ENCODE measurements at regions not wholly inside any gene's neighbourhood (a gene's known extent, or its start where the extent isn't known, plus 50 kb on each side); places are given as distances from the start of the nearest gene placed in this dataset.

DNA sequence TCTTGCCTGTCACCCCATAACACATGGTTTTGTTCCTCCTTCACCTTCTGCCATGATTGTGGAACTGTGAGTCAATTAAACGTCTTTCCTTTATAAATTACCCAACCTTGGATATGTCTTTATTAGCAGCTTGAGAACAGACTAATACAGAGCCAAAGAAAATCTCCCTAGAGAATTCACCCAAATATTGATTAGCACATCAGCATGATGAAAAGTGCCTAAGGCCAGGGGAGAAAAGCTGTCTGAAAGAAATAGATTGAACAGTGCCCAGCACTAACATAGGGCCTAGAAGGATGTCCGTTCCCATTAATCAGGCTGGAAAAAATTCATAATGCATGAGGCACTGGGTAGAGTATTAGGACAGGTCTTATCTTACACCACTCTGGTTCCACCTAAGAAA lies 111.9 kb upstream of the CALN1 start:
- DNase-seq (ENCODE audit: low spot score) = no peak

DNA sequence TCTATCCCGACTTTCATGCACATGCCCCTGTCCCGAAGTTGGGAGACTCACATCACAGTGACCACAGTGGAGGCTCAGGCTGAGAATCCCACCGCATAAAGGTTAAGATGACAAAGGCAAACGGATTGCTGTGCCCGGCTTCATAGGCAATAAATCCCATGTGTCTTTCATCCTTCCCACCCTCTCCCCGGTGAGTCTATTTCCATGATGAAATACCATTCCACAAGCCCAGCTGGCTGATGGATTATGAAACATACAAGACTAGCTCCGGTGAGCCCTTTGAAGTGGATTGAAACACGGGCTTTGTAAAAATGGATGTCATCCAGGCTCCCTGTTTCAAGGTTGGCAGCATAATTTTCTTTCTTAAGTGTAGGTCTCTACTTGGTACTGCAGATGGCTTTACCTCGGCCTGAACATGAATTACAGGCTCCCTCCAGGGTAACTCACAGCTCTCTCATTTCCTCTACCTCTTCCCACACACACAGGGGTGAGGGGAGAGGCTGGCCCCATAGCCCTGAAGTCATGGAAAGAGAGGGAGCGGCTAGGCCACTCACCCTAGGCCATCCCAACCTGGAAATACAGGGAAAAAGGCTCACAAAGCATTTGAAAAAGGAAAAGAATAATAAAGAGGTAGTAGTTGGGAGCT lies 92.0 kb upstream of the CALN1 start:
- DNase-seq (ENCODE audit: low spot score) = no peak

DNA sequence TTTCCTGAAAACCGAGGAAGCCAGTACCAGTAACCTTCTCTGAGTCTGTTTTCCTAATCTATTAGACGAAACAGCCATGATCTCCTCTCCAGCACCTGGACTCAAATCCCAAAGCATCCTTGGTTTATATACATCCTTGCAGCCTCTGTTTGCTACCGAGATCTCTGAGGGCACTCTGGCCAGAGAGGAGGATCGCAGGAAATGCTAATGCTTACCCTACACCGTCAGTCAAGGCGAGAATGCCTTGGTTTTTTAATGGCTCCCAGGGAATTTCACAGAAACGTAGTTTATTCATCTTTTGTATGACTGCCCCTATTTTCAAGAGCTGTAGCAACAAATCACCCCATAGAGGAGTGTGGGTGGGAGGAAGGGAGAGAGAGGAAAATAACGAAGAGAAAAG lies 91.5 kb upstream of the CALN1 start:
- DNase-seq (ENCODE audit: low spot score) = no peak

GRCh38 chr7:72494807-72495206 lies 82.7 kb upstream of the CALN1 start:
- no peak for DNase-seq (ENCODE audit: low spot score)

- peak; percentile 78 for DNase-seq (ENCODE audit: low spot score)
These were observed 81.9 kb upstream of the CALN1 start for GRCh38 chr7:72493850-72494661.

DNA sequence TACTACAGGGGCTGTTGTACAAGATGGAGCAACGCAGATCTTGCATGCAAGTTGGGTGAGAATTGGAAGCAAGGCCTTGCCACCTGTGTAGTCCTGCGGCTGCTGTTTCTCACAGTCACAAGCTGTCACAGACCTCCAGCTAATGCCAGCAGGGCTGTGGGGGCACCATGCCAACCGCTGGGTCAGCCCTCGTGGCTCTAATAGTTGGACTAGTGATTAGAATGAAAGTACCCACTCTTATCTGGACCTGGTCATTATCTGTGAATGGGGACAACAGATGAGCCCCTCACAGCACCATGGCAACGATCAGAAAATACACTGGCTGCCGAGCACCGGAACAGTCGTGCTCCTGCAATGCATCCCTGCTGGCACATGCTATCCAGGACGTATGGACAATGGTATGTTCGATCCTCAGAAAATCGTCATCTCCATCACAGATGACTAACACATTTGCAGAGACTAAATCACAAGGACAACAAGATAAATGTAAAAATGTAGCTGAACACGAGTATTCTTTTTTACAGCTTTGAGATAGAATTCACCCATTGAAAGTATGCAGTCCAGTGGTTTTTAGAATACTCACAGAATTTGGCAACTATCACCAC lies 80.4 kb upstream of the CALN1 start:
- peak; percentile 34 for DNase-seq (ENCODE audit: low spot score)

DNA sequence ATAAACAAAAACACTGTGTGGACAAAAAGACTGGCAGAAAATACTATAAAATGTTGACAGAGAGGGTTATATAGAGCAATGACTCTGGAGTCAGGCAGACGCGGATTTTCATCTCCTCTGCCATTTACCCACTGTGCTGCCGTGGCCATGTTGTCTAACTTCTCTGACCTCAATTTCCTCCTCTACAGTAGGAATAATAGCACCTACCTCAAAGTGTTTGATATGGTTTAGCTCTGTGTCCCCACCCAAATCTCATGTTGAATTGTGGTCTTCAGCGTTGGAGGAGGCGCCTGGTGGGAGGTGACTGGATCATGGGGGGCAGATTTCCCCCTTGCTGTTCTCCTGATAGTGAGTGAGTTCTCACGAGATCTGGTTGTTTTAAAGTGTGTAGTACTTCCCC lies 78.2 kb upstream of the CALN1 start:
- DNase-seq (ENCODE audit: low spot score) = peak; percentile 3

GRCh38 chr7:72481934-72482333 lies 69.8 kb upstream of the CALN1 start:
- DNase-seq (ENCODE audit: low spot score) = no peak

- DNase-seq (ENCODE audit: low spot score) = peak; percentile 5
These were observed 64.6 kb upstream of the CALN1 start for GRCh38 chr7:72476608-72477305.

DNA sequence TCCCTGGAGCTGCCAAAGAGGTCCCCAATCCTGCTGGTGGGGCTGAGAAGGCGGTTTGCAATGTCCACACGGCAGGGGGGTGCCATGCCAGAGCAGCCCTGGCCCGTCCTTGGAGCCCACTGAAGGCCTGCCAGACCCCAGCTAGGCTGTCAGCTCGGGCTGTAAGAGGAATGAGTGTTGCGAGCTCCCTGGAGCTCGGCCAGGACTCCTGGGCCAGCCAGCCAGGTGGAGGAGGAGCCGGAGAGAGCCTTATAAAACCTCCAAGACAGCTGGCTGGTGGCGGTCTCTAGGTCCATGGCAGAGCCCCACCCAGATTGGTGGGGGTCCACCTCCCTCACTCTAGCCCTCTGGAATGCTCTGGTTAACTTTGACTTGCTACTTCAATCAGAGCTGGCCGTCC lies 55.1 kb upstream of the CALN1 start:
- DNase-seq (ENCODE audit: low spot score) = no peak

GRCh38 chr7:72466797-72467196 lies 54.7 kb upstream of the CALN1 start:
- DNase-seq (ENCODE audit: low spot score) = no peak

DNA sequence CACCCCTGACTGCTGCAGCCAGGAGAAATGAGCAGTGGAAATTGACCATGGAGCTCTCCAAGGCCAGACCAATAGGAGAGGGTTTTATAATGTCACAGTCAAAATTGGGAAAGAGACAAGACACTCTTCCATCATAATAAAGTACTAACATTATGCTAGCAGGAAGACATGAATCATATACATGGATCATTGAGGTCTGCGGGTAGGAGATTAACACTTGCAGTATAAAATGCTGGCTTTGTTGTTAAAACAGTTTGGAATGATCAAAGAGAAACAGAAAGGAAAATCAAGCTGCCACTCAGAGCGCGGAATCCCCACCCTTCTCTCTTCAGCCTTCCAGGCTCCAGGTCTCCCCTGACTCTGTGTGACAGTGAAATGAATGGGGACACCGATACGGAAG lies 53.4 kb upstream of the CALN1 start:
- no peak for DNase-seq (ENCODE audit: low spot score)

DNA sequence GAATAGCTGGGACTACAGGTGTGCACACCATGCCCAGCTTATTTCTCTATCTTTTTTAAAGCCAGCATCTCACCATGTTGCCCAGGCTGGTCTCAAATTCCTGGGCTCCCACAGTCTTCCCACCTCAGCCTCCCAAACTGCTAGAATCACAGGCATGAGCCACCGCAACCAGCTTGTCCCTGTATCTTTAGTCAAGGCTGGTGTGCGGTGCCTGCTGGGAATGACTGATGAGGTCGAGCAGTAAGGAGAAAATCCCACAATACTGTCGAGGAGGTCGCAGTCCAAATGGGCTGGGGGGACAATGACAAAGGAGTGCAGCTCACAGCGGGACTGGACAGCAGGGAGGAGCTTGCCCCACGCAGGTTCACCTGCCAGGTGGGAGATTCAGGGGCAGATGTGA lies 50.2 kb upstream of the CALN1 start:
- no peak for DNase-seq (ENCODE audit: low spot score)

All from ecto neural progenitor cell (in vitro differentiated cells).